GM19238 (cell line): ENCODE measurements at regions not wholly inside any gene's neighbourhood (a gene's known extent, or its start where the extent isn't known, plus 50 kb on each side); places are given as distances from the start of the nearest gene placed in this dataset.
"Not testable (repeated sequence)": the region's sequence is repeated elsewhere in the genome, so short reads cannot be mapped to it uniquely, and the experiment has no call there.

ENCODE experiments used
- DNase-seq: peaks from one replicate; pipeline ENCODE4 v3.0.0; 2011; ENCODE audit warnings: low spot score; ENCODE audit not compliant: insufficient read length

GRCh38 chr22:49400941-49401598 is 426.6 kb downstream of the BRD1 start:
- no peak for DNase-seq

GRCh38 chr22:49400136-49400940 is 427.3 kb downstream of the BRD1 start:
- no peak for DNase-seq

- no peak for DNase-seq
Measured at GRCh38 chr22:49398646-49399045, 429.0 kb downstream of the BRD1 start.

- no peak for DNase-seq
Measured at GRCh38 chr22:49398115-49398514, 429.6 kb downstream of the BRD1 start.

GRCh38 chr22:49396817-49397216 is 430.9 kb downstream of the BRD1 start:
- DNase-seq: no peak

- no peak for DNase-seq
Measured at GRCh38 chr22:49395617-49396016, 432.1 kb downstream of the BRD1 start.

GRCh38 chr22:49395062-49395461 is 432.6 kb downstream of the BRD1 start:
- not testable (repeated sequence) for DNase-seq

GRCh38 chr22:49394116-49394785 is 433.4 kb downstream of the BRD1 start:
- DNase-seq: no peak

- no peak for DNase-seq
Measured at GRCh38 chr22:49393526-49393925, 434.1 kb downstream of the BRD1 start.

- no peak for DNase-seq
Measured at GRCh38 chr22:49392841-49393510, 434.7 kb downstream of the BRD1 start.

GRCh38 chr22:49392247-49392646 is 435.4 kb downstream of the BRD1 start:
- DNase-seq: no peak

GRCh38 chr22:49391436-49391835 is 436.2 kb downstream of the BRD1 start:
- no peak for DNase-seq

GRCh38 chr22:49390954-49391353 is 436.7 kb downstream of the BRD1 start:
- DNase-seq: no peak

GRCh38 chr22:49383909-49384308 is 443.8 kb downstream of the BRD1 start:
- not testable (repeated sequence) for DNase-seq

- no peak for DNase-seq
Measured at GRCh38 chr22:49382451-49382735, 445.3 kb downstream of the BRD1 start.

GRCh38 chr22:49381595-49382450 is 445.9 kb downstream of the BRD1 start:
- DNase-seq: no peak

GRCh38 chr22:49380828-49381114 is 446.9 kb downstream of the BRD1 start:
- no peak for DNase-seq

GRCh38 chr22:49380095-49380827 is 447.4 kb downstream of the BRD1 start:
- no peak for DNase-seq

GRCh38 chr22:49377306-49377705 is 450.4 kb downstream of the BRD1 start:
- no peak for DNase-seq

GRCh38 chr22:49373801-49374226 is 453.9 kb downstream of the BRD1 start:
- DNase-seq: no peak

- no peak for DNase-seq
Measured at GRCh38 chr22:49373289-49373666, 454.4 kb downstream of the BRD1 start.
